ENCODE measurements at regions not wholly inside any gene's neighbourhood (a gene's known extent, or its start where the extent isn't known, plus 50 kb on each side); places are given as distances from the start of the nearest gene placed in this dataset.

- H3K27me3 ChIP-seq (ENCODE audit: insufficient read depth) = no peaks in the 10 kb centered on the region
- H3K4me1 ChIP-seq (ENCODE audit: control insufficient read depth in 1 of 2, insufficient read depth in 2 of 2, low read depth in 1 of 2, low read length in 1 of 2) = peaks cover 0 to 16% of the 10 kb centered on the region in 2 experiments; a peak in 2 of 4 replicates
- H3K4me3 ChIP-seq (ENCODE audit: low read depth in 2 of 2, low read length in 1 of 2) = no peak overlapping the region
- H2AFZ ChIP-seq (ENCODE audit: low read depth) = no peak overlapping the region
- no peaks in the 10 kb centered on the region for H4K20me1 ChIP-seq (ENCODE audit: insufficient read depth)
- H3K9me3 ChIP-seq = peaks cover 10% of the 10 kb centered on the region
- no peaks in the 10 kb centered on the region for H3K36me3 ChIP-seq (replicated peaks in 1 of 2; ENCODE audit: control insufficient read depth in 1 of 2, insufficient read depth in 2 of 2, low read length in 1 of 2)
- DNase-seq = no peak
- TF ChIP-seq ELF1 (IDR thresholded peaks at IDR 0.05) (no peak), SIN3A (IDR thresholded peaks at IDR 0.05; ENCODE audit: borderline replicate concordance, low read depth, low read length) (no peak), SMC3 (IDR thresholded peaks at IDR 0.05; ENCODE audit: low read depth, low read length) (no peak), RCOR1 (IDR thresholded peaks at IDR 0.05; ENCODE audit: low read length) (no peak), RAD21 (IDR thresholded peaks at IDR 0.05; ENCODE audit: low read length) (no peak), EZH2phosphoT487 (IDR thresholded peaks at IDR 0.05; ENCODE audit: borderline replicate concordance, low read depth) (no peak), GABPA (IDR thresholded peaks at IDR 0.05; ENCODE audit: low read depth) (no peak), ZBTB33 (IDR thresholded peaks at IDR 0.05; ENCODE audit: borderline replicate concordance, low read depth) (no peak), JUND (IDR thresholded peaks at IDR 0.05) (no peak), POLR2AphosphoS5 (IDR thresholded peaks at IDR 0.05; ENCODE audit: low read depth, low read length) (no peak), TEAD4 (IDR thresholded peaks at IDR 0.05; ENCODE audit: borderline replicate concordance, insufficient read depth) (no peak), CHD2 (IDR thresholded peaks at IDR 0.05; ENCODE audit: low read length, partially characterized antibody) (no peak), NFIC (IDR thresholded peaks at IDR 0.05; ENCODE audit: borderline replicate concordance) (no peak), MXI1 (IDR thresholded peaks at IDR 0.05; ENCODE audit: low read depth, low read length) (no peak), EP300 (IDR thresholded peaks at IDR 0.05; ENCODE audit: borderline replicate concordance in 1 of 2, low read depth in 1 of 2, low read length in 1 of 2) (no peak), TCF12 (IDR thresholded peaks at IDR 0.05) (no peak), FOXM1 (IDR thresholded peaks at IDR 0.05; ENCODE audit: low read depth) (no peak)
- H3K27ac ChIP-seq (ENCODE audit: low read depth in 2 of 2, low read length in 1 of 2) = no peak overlapping the region
- WGBS (ENCODE audit: low lambda C conversion rate) = 94% methylated on average over 8 of the region's 29 CpGs
- CTCF ChIA-PET = no interaction called here
- no peaks in the 10 kb centered on the region for H3F3A ChIP-seq (replicated peaks; ENCODE audit: insufficient read depth)
- POLR2A ChIA-PET = no interaction called here
- no peak overlapping the region for H3K9ac ChIP-seq
- no peaks in the 10 kb centered on the region for H3K79me2 ChIP-seq (ENCODE audit: insufficient read depth)
- H3K4me2 ChIP-seq = no peak overlapping the region
- no peaks in the 10 kb centered on the region for H3K9me2 ChIP-seq
These were observed 173.1 kb downstream of the ASB1 start for GRCh38 chr2:238599549-238600505.

Measured in SK-N-SH (cell line).